ENCODE measurements at regions not wholly inside any gene's neighbourhood (a gene's known extent, or its start where the extent isn't known, plus 50 kb on each side); places are given as distances from the start of the nearest gene placed in this dataset.

DNA sequence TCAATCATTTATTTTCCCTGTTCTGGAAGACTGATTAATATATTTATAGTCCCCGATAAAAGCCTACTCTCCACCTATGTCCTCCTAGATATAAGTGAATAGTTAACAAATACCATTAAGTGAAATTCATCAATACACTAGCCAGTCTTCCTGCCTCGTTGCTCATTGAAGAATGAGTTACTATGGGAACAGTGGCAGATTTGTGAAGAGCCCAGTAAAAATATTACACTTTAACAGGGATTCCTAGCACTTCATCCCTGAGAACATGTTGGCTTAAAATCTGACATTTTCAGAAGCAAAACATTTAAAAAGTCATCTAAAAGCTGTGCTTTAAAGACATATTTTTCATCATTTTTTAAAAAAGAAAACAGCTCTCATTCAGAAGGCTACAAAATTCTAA lies 848.7 kb upstream of the NXPH2 start:
- TF ChIP-seq, protein P1, sequence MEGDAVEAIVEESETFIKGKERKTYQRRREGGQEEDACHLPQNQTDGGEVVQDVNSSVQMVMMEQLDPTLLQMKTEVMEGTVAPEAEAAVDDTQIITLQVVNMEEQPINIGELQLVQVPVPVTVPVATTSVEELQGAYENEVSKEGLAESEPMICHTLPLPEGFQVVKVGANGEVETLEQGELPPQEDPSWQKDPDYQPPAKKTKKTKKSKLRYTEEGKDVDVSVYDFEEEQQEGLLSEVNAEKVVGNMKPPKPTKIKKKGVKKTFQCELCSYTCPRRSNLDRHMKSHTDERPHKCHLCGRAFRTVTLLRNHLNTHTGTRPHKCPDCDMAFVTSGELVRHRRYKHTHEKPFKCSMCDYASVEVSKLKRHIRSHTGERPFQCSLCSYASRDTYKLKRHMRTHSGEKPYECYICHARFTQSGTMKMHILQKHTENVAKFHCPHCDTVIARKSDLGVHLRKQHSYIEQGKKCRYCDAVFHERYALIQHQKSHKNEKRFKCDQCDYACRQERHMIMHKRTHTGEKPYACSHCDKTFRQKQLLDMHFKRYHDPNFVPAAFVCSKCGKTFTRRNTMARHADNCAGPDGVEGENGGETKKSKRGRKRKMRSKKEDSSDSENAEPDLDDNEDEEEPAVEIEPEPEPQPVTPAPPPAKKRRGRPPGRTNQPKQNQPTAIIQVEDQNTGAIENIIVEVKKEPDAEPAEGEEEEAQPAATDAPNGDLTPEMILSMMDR (IDR thresholded peaks at IDR 0.05): no peak
- no peak for TF ChIP-seq POLR2A (IDR thresholded peaks at IDR 0.05)
